WI38 (cell line): ENCODE measurements at regions not wholly inside any gene's neighbourhood (a gene's known extent, or its start where the extent isn't known, plus 50 kb on each side); places are given as distances from the start of the nearest gene placed in this dataset.

Source experiments
- H3K4me3 ChIP-seq: 2 replicates; pipeline ENCODE4 v1.5.1; 2011; ENCODE audit warnings: low read depth, mild to moderate bottlenecking, control low read depth, low read length
- TF ChIP-seq, protein P1 (sequence below): IDR thresholded peaks from 2 replicates; pipeline ENCODE4 v1.5.1; 2012; ENCODE audit warnings: low read depth, mild to moderate bottlenecking, control low read depth, low read length

DNA sequence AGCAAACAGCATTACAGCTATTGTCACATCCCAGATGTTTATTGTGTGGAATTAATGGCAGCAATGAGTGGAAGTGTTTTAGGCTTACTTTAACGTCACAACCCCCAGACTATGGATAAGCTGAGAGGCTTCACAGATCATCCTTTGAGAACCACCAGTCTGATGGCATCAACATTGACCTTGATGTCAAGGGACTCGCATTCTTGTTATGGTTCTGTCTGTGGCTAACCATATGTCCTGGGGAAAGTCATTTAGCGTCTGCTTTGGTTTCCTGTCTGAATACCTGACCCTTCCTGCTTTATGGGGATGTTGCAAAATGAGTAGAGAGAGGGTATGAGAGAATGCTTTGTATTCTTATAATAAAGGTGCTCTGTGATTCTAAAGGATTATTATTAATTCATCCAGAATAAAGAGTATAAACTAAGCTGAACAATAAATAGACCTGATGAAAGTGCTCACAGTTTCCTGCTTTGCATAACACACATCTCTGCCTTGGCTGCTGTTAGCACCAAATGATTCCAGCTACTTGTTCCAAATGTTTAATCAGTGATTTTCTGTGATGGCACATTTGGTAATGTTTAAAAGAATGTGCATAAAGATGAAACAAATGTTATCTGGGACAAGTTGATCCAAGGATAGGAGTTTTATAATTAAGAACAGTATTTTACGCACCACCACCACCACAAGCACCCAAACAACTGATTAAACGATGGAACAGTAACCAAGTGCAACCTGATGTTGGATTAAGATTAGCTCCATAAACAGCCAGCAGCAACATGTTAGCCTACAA, 116.9 kb upstream of the LRIG3 start:
- H3K4me3 ChIP-seq = no peak overlapping the region
- TF ChIP-seq, protein P1, sequence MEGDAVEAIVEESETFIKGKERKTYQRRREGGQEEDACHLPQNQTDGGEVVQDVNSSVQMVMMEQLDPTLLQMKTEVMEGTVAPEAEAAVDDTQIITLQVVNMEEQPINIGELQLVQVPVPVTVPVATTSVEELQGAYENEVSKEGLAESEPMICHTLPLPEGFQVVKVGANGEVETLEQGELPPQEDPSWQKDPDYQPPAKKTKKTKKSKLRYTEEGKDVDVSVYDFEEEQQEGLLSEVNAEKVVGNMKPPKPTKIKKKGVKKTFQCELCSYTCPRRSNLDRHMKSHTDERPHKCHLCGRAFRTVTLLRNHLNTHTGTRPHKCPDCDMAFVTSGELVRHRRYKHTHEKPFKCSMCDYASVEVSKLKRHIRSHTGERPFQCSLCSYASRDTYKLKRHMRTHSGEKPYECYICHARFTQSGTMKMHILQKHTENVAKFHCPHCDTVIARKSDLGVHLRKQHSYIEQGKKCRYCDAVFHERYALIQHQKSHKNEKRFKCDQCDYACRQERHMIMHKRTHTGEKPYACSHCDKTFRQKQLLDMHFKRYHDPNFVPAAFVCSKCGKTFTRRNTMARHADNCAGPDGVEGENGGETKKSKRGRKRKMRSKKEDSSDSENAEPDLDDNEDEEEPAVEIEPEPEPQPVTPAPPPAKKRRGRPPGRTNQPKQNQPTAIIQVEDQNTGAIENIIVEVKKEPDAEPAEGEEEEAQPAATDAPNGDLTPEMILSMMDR = no peak

DNA sequence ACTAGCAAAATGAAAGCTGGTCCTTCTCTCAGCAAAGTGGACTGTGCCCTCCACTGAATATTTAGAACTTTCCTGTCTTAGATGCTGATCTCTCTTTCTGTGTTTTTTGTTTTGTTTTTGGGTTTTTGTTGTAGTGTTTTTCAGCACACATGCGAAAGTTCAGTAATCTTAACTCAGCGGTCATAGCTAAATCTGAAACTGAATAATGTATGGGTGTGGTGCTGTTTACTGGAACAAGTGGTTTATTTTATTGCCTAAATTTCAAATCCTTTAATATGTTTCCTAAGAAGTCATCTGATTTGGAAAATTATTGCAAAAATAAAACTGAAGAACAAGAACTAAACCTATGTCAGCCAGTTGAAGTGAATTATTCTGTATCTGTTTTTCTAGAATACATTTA, 116.0 kb upstream of the LRIG3 start:
- no peak overlapping the region for H3K4me3 ChIP-seq
- TF ChIP-seq, protein P1 = no peak

DNA sequence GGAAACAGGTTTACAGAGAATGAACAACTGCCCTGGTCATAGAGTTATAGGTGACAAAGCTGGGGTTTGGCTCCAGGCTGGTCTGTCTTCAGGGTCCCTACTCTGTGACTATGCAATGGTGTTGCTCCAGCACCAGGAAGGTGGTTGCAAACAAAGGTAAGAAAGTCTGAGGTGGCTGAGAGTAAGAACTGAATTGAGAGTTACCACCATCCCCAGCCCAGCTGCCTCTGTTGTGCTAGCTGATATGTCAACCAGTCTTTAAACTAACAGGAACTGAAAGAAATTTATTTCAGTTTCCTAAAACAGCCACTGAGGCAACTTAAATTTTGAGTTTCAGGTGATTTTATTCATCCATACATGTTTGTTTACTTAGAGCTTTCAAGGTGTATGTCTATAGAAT, 111.0 kb upstream of the LRIG3 start:
- TF ChIP-seq, protein P1 = no peak
- H3K4me3 ChIP-seq = no peak overlapping the region

DNA sequence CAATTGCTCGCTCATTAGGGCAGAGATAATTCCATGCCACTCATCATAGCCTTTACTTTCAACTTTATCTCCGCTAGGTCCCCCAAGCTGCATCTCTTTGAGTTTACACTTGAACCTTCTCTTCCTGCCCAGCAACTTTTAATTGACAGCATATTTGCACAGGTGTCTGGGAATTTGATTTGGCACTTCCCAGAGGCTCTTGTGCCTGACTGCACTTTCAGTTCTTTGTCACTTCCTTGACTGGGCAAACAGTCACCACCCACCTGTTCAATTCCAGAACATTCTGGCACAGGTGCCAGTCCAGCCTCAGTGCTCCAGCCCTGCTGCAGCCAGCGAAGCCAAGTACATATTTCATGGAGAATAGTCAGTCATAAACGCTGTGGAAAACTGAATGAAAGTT, 110.1 kb upstream of the LRIG3 start:
- H3K4me3 ChIP-seq = no peak overlapping the region
- TF ChIP-seq, protein P1 = no peak

DNA sequence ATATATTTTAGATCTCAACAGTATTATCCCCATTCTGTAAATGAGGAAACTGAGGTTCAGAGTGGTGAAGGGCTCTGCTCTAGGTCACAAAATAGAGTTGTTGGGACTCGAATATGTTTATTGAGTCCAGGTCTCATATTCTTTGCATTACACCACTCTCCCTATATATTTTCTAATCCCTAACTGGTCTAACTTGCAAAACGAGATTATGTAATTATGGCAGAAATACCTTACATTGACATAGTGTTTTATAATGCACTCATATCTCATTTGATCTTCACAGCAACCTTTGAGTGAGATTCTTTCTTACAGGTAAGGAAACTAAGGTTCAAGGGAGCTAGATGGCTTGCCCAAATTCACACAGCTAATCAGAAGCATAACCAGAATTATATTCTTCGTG, 106.9 kb upstream of the LRIG3 start:
- TF ChIP-seq, protein P1 = no peak

DNA sequence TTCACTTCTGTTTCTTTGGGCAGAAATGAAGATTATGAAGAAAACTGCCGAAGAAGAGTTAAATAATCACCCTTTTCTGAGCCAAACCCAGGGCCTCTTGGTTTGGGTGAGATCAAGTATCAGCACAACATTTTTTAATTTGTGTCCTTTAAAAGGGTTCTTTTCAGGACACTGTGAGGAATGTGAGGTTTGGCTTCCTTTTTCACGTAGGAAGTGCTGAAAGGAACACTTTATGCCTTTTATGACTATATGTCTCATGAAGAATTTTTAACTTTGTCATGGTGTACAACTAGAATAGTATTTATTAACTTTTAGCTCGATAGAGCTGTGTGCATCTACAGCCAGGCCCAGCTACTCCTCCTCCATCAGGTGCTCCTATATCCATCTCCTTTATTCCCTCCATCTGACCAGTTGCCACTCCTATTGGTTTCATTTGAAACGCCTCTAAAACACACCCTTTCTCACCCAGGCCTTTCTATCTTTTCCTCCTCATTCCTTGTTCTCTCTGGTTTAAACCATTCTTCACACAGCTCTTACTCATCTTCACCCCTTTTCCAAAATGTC, 103.6 kb upstream of the LRIG3 start:
- TF ChIP-seq, protein P1 = no peak
- no peak overlapping the region for H3K4me3 ChIP-seq

More for the DNA sequence above, 106.9 kb upstream of the LRIG3 start:
- H3K4me3 ChIP-seq = no peak overlapping the region
